Erythroblast (primary cell): ENCODE measurements at regions not wholly inside any gene's neighbourhood (a gene's known extent, or its start where the extent isn't known, plus 50 kb on each side); places are given as distances from the start of the nearest gene placed in this dataset.

Experiments used
- GATA1 ChIP-seq: IDR thresholded peaks from 2 replicates; pipeline ENCODE4 v1.6.1; 2011; ENCODE audit warnings: low read depth, mild to moderate bottlenecking, control low read depth, low read length, moderate library complexity
- POLR2A ChIP-seq: IDR thresholded peaks from 2 replicates; pipeline ENCODE4 v1.6.1; 2011; ENCODE audit warnings: mild to moderate bottlenecking, low read length

GRCh38 chr1:172823534-172823933 is 164.6 kb downstream of the FASLG start:
- TF ChIP-seq POLR2A (no peak), GATA1 (no peak)
